Neutrophil (primary cell): ENCODE measurements at regions not wholly inside any gene's neighbourhood (a gene's known extent, or its start where the extent isn't known, plus 50 kb on each side); places are given as distances from the start of the nearest gene placed in this dataset.
"Not testable (repeated sequence)": the region's sequence is repeated elsewhere in the genome, so short reads cannot be mapped to it uniquely, and the experiment has no call there.

ENCODE experiments used
- H3K27ac ChIP-seq: fragments of 200-600 bp; sonication (generic); 2 replicates; pipeline ENCODE4 v1.5.1; 2016; ENCODE audit warnings: mild to moderate bottlenecking, moderate library complexity
- H3K27me3 ChIP-seq: fragments of 200-600 bp; sonication (generic); 2 replicates; pipeline ENCODE4 v1.6.0; 2016; ENCODE audit warnings: mild to moderate bottlenecking
- H3K36me3 ChIP-seq: fragments of 200-600 bp; sonication (generic); 2 replicates; pipeline ENCODE4 v1.5.1; 2017
- H3K4me1 ChIP-seq, 2 experiments: fragments of 200-600 bp in 1 of 2; sonication (generic) in 1 of 2; 1 replicate in 1 of 2; 2 replicates in 1 of 2; pipeline versions ENCODE4 v1.5.1 to v1.6.1; 2013 to 2016; ENCODE audit warnings: low read depth in 1 of 2, low read length in 1 of 2, mild to moderate bottlenecking in 1 of 2, moderate library complexity in 1 of 2; ENCODE audit not compliant: control insufficient read depth in 1 of 2, insufficient read depth in 1 of 2
- H3K4me3 ChIP-seq, 2 experiments: fragments of 200-600 bp in 1 of 2; sonication (generic) in 1 of 2; 1 replicate in 1 of 2; 2 replicates in 1 of 2; pipeline ENCODE4 v1.5.1; 2013 to 2016; ENCODE audit warnings: low read depth in 1 of 2, low read length in 1 of 2, mild to moderate bottlenecking in 1 of 2, moderate library complexity in 1 of 2
- H3K9me3 ChIP-seq: fragments of 200-600 bp; sonication (generic); 2 replicates; pipeline ENCODE4 v1.5.1; 2016
- TF ChIP-seq, protein P1 (sequence below): fragments of 200-600 bp; sonication (generic); IDR thresholded peaks from 2 replicates; pipeline ENCODE4 v1.5.1; 2016; ENCODE audit warnings: antibody characterized with exemption

DNA sequence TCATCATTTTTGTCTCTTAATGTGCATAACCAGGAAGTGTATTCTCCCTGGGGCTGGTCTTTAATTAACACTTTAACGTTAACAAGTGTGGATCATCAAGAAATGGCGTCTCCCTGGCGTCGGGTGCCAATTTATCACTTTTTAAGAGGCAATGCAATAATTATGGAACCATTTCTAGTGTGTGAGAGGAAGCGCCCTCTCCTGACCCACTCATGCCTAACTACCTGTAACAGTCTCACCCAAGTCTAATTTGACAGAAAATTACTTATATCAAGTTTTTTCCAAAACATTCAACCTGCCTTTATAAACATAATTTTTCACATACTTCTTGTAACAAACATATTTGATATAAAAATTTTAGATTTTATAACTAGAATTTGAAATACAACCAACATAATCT is 905.3 kb upstream of the MDGA2 start:
- Histone ChIP-seq H3K9me3 (no peaks in the 10 kb centered on the region), H3K4me1 (no peaks in the 10 kb centered on the region), H3K27ac (no peak overlapping the region), H3K4me3 (no peak overlapping the region), H3K27me3 (no peaks in the 10 kb centered on the region), H3K36me3 (no peaks in the 10 kb centered on the region)
- TF ChIP-seq, protein P1, sequence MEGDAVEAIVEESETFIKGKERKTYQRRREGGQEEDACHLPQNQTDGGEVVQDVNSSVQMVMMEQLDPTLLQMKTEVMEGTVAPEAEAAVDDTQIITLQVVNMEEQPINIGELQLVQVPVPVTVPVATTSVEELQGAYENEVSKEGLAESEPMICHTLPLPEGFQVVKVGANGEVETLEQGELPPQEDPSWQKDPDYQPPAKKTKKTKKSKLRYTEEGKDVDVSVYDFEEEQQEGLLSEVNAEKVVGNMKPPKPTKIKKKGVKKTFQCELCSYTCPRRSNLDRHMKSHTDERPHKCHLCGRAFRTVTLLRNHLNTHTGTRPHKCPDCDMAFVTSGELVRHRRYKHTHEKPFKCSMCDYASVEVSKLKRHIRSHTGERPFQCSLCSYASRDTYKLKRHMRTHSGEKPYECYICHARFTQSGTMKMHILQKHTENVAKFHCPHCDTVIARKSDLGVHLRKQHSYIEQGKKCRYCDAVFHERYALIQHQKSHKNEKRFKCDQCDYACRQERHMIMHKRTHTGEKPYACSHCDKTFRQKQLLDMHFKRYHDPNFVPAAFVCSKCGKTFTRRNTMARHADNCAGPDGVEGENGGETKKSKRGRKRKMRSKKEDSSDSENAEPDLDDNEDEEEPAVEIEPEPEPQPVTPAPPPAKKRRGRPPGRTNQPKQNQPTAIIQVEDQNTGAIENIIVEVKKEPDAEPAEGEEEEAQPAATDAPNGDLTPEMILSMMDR = no peak

GRCh38 chr14:48575772-48576171 is 900.4 kb upstream of the MDGA2 start:
- Histone ChIP-seq H3K4me3 (no peak overlapping the region), H3K27me3 (no peaks in the 10 kb centered on the region), H3K9me3 (no peaks in the 10 kb centered on the region), H3K27ac (no peak overlapping the region), H3K4me1 (no peaks in the 10 kb centered on the region), H3K36me3 (no peaks in the 10 kb centered on the region)
- TF ChIP-seq, protein P1 = no peak

DNA sequence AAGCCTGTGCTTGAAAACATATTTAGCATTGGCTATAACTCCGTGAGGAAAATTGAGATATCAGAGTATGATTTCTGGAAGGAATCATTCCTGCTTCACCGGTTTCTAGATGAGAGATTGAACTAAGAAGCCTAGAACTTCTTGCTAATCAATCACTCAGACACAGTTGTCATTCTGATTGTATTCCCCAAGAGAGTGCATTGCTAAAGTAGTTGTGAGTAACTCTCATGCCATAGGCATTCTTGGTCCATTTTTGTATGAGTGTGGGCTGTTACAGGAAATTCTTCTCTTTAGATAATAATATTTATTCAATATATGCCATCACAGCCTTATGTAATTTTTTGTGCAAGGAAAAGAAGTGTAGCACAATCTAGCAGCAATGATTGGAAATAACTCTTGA is 893.3 kb upstream of the MDGA2 start:
- no peaks in the 10 kb centered on the region for H3K36me3 ChIP-seq
- TF ChIP-seq, protein P1 = no peak

DNA sequence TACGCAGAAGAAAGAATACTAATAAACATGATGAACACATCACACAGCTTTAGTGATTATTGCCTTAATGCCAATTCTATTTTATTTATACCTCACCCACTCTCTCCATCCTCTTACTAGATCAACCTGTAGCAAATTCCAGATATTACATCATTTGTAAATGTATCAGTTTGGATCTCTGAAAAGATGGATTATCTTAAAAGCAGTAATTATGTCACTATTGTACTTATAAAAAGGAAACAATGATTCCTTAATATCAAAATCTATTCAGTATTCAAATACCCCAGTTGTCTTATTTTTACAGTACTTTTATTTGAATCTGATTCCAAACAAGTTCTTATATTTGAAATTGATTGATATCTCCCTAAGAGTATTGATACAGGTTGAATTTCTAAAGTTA is 892.8 kb upstream of the MDGA2 start:
- TF ChIP-seq, protein P1 = no peak

More for the DNA sequence above, 893.3 kb upstream of the MDGA2 start:
- Histone ChIP-seq H3K27me3 (no peaks in the 10 kb centered on the region), H3K4me3 (no peak overlapping the region), H3K9me3 (no peaks in the 10 kb centered on the region), H3K4me1 (no peaks in the 10 kb centered on the region), H3K27ac (no peak overlapping the region)

GRCh38 chr14:48563489-48563888 is 888.1 kb upstream of the MDGA2 start:
- H3K9me3 ChIP-seq = no peaks in the 10 kb centered on the region
- H3K27ac ChIP-seq = no peak overlapping the region
- H3K4me1 ChIP-seq = no peaks in the 10 kb centered on the region
- TF ChIP-seq, protein P1 = no peak
- no peaks in the 10 kb centered on the region for H3K36me3 ChIP-seq
- no peaks in the 10 kb centered on the region for H3K27me3 ChIP-seq
- H3K4me3 ChIP-seq = no peak overlapping the region

More for the DNA sequence above, 892.8 kb upstream of the MDGA2 start:
- Histone ChIP-seq H3K9me3 (no peaks in the 10 kb centered on the region), H3K27ac (no peak overlapping the region), H3K36me3 (no peaks in the 10 kb centered on the region), H3K4me1 (no peaks in the 10 kb centered on the region), H3K4me3 (no peak overlapping the region), H3K27me3 (no peaks in the 10 kb centered on the region)

GRCh38 chr14:48561438-48561837 is 886.0 kb upstream of the MDGA2 start:
- not testable (repeated sequence) for H3K9me3 ChIP-seq, H3K27me3 ChIP-seq, H3K4me3 ChIP-seq, H3K27ac ChIP-seq, H3K36me3 ChIP-seq, H3K4me1 ChIP-seq
